AG04450 (cell line): ENCODE measurements at regions not wholly inside any gene's neighbourhood (a gene's known extent, or its start where the extent isn't known, plus 50 kb on each side); places are given as distances from the start of the nearest gene placed in this dataset.

Experiments used
- CTCF ChIA-PET: fragments of 300-600, 350-600 bp; formaldehyde crosslinking; extraction: SDS; loops from one replicate; lab custom pipeline; 2022; ENCODE audit warnings: antibody characterized with exemption, inconsistent platforms; lab: Charles Lee
- POLR2A ChIA-PET: fragments of 350-600 bp; formaldehyde crosslinking; extraction: SDS; loops from one replicate; lab custom pipeline; 2021; ENCODE audit warnings: antibody characterized with exemption, inconsistent platforms; lab: Yijun Ruan, JAX
- DNase-seq: peaks from one replicate; pipeline ENCODE4 v3.0.0-alpha.2; 2011; ENCODE audit warnings: low read depth, low spot score
- H3K27ac ChIP-seq: one replicate; pipeline ENCODE4 v1.5.1; 2012; ENCODE audit warnings: low read depth, low read length, control low read depth
- H3K27me3 ChIP-seq: one replicate; pipeline ENCODE4 v1.6.0; 2012; ENCODE audit warnings: low read length; ENCODE audit not compliant: control insufficient read depth, insufficient read depth
- H3K4me3 ChIP-seq: 2 replicates; pipeline ENCODE4 v1.5.1; 2011; ENCODE audit warnings: mild to moderate bottlenecking, low read depth, low read length, control low read depth
- H3K9me3 ChIP-seq: 2 replicates; pipeline ENCODE4 v1.5.1; 2012; ENCODE audit warnings: low read length; ENCODE audit not compliant: control insufficient read depth, insufficient read depth
- TF ChIP-seq, protein P1 (sequence below): IDR thresholded peaks from 2 replicates; pipeline ENCODE4 v1.5.1; 2011; ENCODE audit warnings: low read depth, low read length, control low read depth, inconsistent platforms

DNA sequence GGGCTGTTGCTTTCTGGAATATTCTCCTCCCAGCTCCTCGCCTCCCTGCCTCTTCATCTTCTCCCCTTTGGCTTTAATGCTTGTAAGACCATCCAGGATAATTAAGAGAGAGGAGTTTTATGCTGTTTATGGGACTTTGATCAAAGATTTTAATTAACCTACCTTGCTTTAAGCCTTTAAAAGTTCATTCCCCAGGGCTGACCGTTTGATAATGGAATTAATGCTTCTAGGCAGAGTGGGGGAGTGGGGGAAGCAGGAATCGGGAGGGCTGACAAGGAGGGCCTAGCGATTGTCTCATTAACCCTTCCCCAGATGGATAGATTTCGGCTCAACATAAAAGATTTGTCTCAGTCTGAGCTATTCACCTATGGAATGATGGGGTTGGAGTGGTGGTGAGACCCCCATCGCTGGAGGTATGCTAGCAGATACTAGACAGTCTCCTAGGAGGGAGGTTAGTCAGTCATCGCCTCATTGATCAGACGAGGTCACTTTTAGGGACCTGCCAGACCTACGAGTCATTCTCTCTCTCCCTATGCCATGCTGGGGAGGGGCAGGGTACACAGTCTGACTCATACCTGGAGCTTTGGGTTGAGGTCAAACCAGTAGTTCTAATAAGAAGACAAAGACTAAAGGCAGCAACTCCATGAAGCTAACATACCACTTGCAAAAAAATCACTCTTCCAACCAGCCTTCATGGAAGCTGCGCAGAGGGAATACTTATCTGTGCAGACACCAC is 236.6 kb upstream of the NLRP1 start:
- ChIA-PET POLR2A (no interaction called here), CTCF (no interaction called here)
- no peak for DNase-seq
- Histone ChIP-seq H3K9me3 (peaks cover 3% of the 10 kb centered on the region; the same call in 1 of the 2 replicates), H3K27ac (no peak overlapping the region), H3K27me3 (peaks cover 4% of the 10 kb centered on the region), H3K4me3 (no peak overlapping the region)
- TF ChIP-seq, protein P1, sequence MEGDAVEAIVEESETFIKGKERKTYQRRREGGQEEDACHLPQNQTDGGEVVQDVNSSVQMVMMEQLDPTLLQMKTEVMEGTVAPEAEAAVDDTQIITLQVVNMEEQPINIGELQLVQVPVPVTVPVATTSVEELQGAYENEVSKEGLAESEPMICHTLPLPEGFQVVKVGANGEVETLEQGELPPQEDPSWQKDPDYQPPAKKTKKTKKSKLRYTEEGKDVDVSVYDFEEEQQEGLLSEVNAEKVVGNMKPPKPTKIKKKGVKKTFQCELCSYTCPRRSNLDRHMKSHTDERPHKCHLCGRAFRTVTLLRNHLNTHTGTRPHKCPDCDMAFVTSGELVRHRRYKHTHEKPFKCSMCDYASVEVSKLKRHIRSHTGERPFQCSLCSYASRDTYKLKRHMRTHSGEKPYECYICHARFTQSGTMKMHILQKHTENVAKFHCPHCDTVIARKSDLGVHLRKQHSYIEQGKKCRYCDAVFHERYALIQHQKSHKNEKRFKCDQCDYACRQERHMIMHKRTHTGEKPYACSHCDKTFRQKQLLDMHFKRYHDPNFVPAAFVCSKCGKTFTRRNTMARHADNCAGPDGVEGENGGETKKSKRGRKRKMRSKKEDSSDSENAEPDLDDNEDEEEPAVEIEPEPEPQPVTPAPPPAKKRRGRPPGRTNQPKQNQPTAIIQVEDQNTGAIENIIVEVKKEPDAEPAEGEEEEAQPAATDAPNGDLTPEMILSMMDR, result no peak

DNA sequence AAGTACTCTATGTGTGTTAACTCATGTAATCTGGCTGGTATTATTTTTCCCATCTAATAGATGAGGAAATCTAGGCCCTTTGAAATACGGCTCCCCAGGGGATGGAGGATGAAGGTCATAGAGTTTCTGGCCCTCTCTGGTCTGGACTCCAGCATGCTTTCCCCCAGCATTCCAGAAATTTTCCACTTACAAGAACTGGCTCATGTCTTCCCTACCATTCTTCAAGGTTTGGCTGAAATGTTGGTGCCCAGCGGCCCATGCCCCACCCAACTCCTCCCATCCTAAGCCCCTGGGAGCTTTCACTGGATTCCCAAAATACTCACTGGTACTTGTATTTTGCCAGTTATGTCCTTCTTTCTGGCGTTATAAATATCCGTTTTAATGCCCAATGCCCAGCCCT is 237.5 kb upstream of the NLRP1 start:
- no peak overlapping the region for H3K27ac ChIP-seq
- POLR2A ChIA-PET, result no interaction called here
- DNase-seq, result no peak
- TF ChIP-seq, protein P1, result no peak
- CTCF ChIA-PET, result no interaction called here
- no peaks in the 10 kb centered on the region; the same call in 1 of the 2 replicates for H3K9me3 ChIP-seq
- H3K4me3 ChIP-seq, result no peak overlapping the region
- H3K27me3 ChIP-seq, result peaks cover 4% of the 10 kb centered on the region

DNA sequence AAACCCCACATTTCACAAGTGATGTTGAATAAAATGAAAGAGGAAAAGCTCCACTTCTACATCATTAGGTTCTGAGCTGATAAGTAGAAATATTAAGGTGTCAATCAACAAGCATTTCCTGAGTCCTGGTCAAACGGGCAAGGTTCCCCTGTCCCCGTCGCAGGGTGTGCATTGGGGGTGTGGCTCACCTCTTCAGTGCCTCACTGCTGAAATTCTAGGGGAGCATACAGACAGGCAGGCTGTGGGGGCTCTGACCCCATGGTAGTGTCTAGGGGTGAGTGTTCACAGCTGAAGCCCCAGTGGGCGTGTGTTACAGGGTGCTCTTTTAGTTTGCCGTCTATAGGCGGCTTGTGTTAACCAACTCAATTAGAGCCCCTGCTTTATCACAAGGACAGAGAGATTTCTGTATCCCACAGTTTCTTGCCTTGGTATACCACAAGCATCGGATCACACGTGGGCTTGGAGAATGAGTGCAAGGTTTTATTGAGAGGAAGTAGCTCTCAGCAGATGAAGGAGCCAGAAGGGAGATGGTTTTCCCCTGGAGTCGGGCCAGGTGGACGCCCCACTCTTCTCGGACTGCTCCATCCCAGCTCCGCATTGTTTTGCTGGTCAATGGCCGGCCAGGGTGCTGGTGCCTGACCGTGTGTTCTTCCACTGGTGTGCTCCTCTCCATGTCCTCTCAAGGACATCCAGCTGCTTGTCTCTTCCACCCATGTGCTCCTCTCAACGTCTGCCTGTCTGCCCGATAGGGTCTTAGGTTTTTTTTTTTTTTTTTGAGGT is 238.2 kb upstream of the NLRP1 start:
- TF ChIP-seq, protein P1, result no peak
- no peak for DNase-seq
- H3K27ac ChIP-seq, result no peak overlapping the region
- CTCF ChIA-PET, result no interaction called here
- no peak overlapping the region for H3K4me3 ChIP-seq
- no peaks in the 10 kb centered on the region for H3K27me3 ChIP-seq
- H3K9me3 ChIP-seq, result peaks cover 3% of the 10 kb centered on the region
- POLR2A ChIA-PET, result no interaction called here

DNA sequence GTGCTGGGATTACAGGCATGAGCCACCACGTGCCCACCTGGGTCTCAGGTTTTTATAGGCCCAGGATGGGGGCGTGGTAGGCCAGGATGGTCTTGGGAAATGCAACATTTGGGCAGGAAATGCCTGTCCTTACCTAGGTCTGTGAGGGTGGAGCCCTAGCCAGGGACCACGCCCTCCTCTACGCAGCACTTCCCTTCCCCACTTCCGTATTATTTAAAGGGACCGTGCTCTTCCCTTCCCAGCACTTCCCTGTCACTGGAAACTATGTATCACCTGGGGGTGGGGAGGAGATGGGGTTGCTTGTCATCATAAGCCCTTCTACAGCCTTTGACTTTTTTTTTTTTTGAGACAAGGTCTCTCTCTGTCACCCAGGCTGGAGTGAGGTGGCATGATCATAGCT is 238.9 kb upstream of the NLRP1 start:
- H3K27me3 ChIP-seq, result no peaks in the 10 kb centered on the region
- peaks cover 3% of the 10 kb centered on the region for H3K9me3 ChIP-seq
- POLR2A ChIA-PET, result no interaction called here
- H3K27ac ChIP-seq, result no peak overlapping the region
- DNase-seq, result no peak
- CTCF ChIA-PET, result no interaction called here
- no peak overlapping the region for H3K4me3 ChIP-seq
- TF ChIP-seq, protein P1, result no peak
